Neural crest cell (in vitro differentiated cells): ENCODE measurements at regions not wholly inside any gene's neighbourhood (a gene's known extent, or its start where the extent isn't known, plus 50 kb on each side); places are given as distances from the start of the nearest gene placed in this dataset.

Source experiments
- DNase-seq: peaks from one replicate; pipeline ENCODE4 v3.0.0; 2021; ENCODE audit warnings: low read depth, mixed read lengths, low spot score
- H3K27ac Mint-ChIP-seq: one replicate; pipeline ENCODE4 v1.8.0; 2021; ENCODE audit warnings: mild to moderate bottlenecking, mixed read lengths; ENCODE audit not compliant: unreplicated experiment
- H3K27me3 Mint-ChIP-seq: 2 replicates; pipeline ENCODE4 v1.8.0; 2021; ENCODE audit warnings: low read depth, mild to moderate bottlenecking, mixed read lengths
- H3K36me3 Mint-ChIP-seq: 2 replicates; pipeline ENCODE4 v1.8.0; 2021; ENCODE audit warnings: low read depth, mild to moderate bottlenecking, mixed read lengths
- H3K4me1 Mint-ChIP-seq: 2 replicates; pipeline ENCODE4 v1.8.0; 2021; ENCODE audit warnings: mixed read lengths
- H3K4me3 Mint-ChIP-seq: one replicate; pipeline ENCODE4 v1.8.0; 2021; ENCODE audit warnings: mild to moderate bottlenecking, mixed read lengths
- H3K9me3 Mint-ChIP-seq: 2 replicates; pipeline ENCODE4 v1.8.0; 2021; ENCODE audit warnings: mixed read lengths
- CTCF ChIP-seq: fragments of 200-600 bp; sonication (generic); conservative IDR thresholded peaks from 2 replicates; pipeline ENCODE4 v1.5.0; 2021; ENCODE audit warnings: antibody characterized with exemption, mild to moderate bottlenecking

GRCh38 chr3:65044401-65044800, 356.6 kb upstream of the ADAMTS9 start:
- Mint-ChIP-seq H3K9me3 (peaks cover 10% of the 10 kb centered on the region), H3K36me3 (peaks cover 7% of the 10 kb centered on the region), H3K4me3 (no peak overlapping the region), H3K4me1 (no peaks in the 10 kb centered on the region), H3K27ac (no peak overlapping the region), H3K27me3 (no peaks in the 10 kb centered on the region)
- TF ChIP-seq CTCF: no peak
- DNase-seq: no peak

- no peak for DNase-seq
- Mint-ChIP-seq H3K36me3 (peaks cover 7% of the 10 kb centered on the region), H3K27me3 (no peaks in the 10 kb centered on the region), H3K4me3 (no peak overlapping the region), H3K27ac (no peak overlapping the region), H3K9me3 (peaks cover 10% of the 10 kb centered on the region), H3K4me1 (no peaks in the 10 kb centered on the region)
- no peak for TF ChIP-seq CTCF
These were observed 354.9 kb upstream of the ADAMTS9 start for GRCh38 chr3:65042675-65043074.

- no peaks in the 10 kb centered on the region for H3K4me1 Mint-ChIP-seq
- no peak for DNase-seq
- no peak overlapping the region for H3K4me3 Mint-ChIP-seq
- H3K27me3 Mint-ChIP-seq: no peaks in the 10 kb centered on the region
- no peak for TF ChIP-seq CTCF
- no peak overlapping the region for H3K27ac Mint-ChIP-seq
- H3K9me3 Mint-ChIP-seq: peaks cover 2% of the 10 kb centered on the region
- no peaks in the 10 kb centered on the region for H3K36me3 Mint-ChIP-seq
These were observed 352.0 kb upstream of the ADAMTS9 start for GRCh38 chr3:65039754-65040210.

- TF ChIP-seq CTCF: no peak
- Mint-ChIP-seq H3K27me3 (no peaks in the 10 kb centered on the region), H3K27ac (no peak overlapping the region), H3K9me3 (no peaks in the 10 kb centered on the region), H3K36me3 (no peaks in the 10 kb centered on the region), H3K4me3 (no peak overlapping the region), H3K4me1 (no peaks in the 10 kb centered on the region)
- no peak for DNase-seq
These were observed 350.1 kb upstream of the ADAMTS9 start for GRCh38 chr3:65037861-65038260.

- Mint-ChIP-seq H3K4me1 (no peaks in the 10 kb centered on the region), H3K27me3 (no peaks in the 10 kb centered on the region), H3K4me3 (no peak overlapping the region), H3K9me3 (no peaks in the 10 kb centered on the region), H3K27ac (no peak overlapping the region), H3K36me3 (no peaks in the 10 kb centered on the region)
- no peak for TF ChIP-seq CTCF
- DNase-seq: no peak
These were observed 347.4 kb upstream of the ADAMTS9 start for GRCh38 chr3:65035246-65035645.

- no peaks in the 10 kb centered on the region for H3K27me3 Mint-ChIP-seq
These were observed 345.8 kb upstream of the ADAMTS9 start for GRCh38 chr3:65033576-65033975.

More at GRCh38 chr3:65033576-65033975, 345.8 kb upstream of the ADAMTS9 start:
- Mint-ChIP-seq H3K4me1 (no peaks in the 10 kb centered on the region), H3K9me3 (peaks cover 2% of the 10 kb centered on the region), H3K27ac (no peak overlapping the region), H3K4me3 (no peak overlapping the region), H3K36me3 (no peaks in the 10 kb centered on the region)
- no peak for DNase-seq
- TF ChIP-seq CTCF: no peak
